GM18858 (cell line): ENCODE measurements at regions not wholly inside any gene's neighbourhood (a gene's known extent, or its start where the extent isn't known, plus 50 kb on each side); places are given as distances from the start of the nearest gene placed in this dataset.
"Not testable (repeated sequence)": the region's sequence is repeated elsewhere in the genome, so short reads cannot be mapped to it uniquely, and the experiment has no call there.

Experiments used
- ATAC-seq: cut with Tn5 transposase; IDR thresholded peaks from one replicate; pipeline ENCODE4 v1.9.1; 2021; ENCODE audit not compliant: unreplicated experiment

DNA sequence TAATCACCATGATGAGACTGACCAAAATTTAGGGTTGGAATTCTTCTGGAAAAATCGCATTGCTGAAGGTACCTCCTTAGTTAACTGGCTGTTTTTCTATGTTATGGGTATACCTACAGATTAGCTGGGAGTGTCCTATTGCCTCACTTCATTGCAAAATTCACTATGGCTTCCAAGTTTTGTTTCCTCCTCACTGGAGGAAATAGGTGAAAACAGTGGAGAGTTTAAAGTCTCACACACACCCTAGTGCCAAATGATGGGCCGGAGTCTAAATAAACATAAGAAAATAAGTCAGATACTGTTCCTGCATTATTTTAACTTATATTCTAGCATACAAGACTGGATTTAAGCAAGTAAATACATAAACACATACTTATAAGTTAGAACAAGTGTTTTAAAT, 98.2 kb downstream of the AHR start:
- ATAC-seq = no peak

DNA sequence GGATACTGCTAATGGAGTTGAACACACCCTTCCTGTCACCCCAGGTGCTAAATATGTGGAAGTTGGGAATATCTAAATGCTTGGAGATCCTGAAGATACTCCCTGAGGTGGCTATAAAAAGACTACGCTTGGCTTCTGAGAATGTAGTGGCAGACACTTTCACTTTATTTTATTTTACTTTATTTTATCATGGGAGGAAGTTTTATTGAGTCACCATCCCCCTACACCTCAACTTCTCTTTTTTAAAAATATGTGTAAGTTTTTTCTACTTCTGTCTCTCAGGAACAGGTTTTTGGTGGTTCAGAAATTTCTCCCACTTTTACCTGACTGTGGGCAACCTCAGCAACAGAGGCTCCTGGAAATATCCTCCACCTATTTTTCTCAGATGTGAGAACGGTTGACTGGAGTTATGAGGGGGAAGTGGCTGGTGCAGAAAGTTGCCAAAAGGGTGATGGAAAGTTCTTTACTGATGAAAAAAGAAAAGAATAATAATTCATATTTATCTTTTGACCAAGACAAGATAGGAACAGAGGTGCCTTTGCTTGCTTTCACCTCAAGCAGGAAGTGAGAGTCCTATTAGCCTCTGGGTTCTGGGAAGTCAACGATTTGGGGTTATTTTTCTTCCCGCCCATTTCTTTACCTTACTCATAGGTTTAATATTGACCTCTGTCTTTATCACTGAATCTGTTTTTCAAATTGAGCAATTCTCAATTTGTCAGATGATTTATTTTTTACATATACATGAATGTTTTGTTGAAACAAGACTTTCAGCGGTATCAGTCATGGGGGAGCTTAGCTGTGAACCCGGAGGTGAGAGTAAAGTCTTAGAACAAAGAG, 103.6 kb downstream of the AHR start:
- ATAC-seq = peak; percentile 55

DNA sequence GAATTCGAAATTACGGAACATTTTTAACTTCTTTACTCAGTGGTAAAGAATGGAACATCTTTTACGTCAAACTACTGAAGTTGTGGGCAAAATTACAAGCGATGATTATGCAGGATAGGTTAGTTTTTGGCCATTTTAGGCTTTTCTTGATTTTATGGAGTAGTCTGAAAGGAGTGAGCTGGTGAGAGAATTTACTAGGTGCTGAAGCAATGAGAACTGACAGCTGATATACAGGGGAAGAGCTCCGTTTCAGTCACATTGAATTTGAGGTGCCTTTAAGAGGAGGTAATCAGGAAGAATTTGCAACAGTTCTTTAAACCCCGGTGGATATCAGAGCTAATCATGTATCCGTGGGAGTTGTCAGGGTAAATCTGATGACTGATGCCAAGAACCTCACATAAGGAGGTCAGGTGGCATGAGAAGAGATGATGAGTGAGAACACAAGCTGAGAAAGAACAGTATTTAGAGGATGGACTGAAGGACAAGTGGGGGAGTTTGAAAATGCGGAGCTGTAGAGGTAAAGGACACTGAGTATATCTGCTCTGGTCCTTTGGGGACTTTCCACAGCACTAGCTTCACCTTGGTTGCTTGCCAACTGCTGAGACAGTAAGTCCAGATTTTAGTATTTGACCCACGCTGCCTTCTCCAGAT, 104.3 kb downstream of the AHR start:
- ATAC-seq = peak; percentile 81

DNA sequence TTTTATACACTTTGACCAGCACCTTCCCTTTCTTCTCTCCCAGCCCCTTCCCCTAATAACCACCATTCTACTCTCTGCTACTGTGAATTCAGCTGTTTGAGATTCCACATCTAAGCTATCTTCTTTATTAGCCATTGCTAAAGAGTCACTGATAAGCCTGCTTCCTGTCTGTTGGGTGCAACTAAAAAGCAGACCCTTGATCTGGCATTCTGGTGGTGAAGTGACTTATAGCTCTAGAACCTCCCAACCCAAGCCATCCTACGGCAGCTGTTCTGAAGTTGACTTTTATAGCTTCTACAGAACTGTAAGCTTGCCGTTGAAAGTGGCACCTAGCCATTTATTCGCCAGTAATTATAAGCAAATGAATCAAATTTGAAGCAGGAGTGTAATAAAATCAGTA, 105.6 kb downstream of the AHR start:
- ATAC-seq = no peak

DNA sequence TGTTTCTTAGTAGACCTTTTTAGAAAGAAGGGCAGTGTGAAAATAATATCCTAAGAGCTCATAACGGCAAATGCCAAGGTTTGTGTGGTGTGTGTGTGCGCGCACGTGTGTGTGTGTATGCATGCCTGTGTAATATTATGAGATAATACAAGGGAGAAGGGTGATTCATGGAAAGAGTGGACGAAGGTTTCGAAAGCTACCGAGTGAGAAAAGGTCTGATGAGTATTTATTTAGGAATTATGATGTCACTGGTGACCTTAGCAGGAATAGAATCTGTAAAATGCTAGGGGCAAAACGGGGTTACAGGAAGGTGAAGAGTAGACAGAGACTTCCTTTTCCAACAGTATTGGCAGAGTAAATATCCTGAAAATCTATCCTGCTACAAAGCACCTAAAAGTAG, 107.3 kb downstream of the AHR start:
- no peak for ATAC-seq

DNA sequence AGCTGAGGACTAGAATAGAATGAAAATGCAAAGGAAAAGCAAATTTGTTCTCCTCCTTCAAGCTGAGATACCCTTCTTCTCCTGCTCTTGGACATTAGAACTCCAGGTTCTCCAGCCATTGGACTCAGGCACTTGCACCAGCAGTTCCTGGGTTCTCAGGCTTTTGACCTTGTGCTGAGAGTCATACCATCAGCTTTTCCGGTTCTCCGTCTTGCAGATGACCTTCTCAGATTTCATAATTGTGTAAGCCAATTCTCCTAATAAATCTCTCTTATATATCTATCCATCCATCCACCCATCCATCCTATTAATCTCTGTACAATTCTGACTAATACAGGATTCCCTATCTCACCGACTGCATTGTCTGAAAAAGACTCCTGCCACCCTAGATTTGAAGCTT, 108.3 kb downstream of the AHR start:
- no peak for ATAC-seq

DNA sequence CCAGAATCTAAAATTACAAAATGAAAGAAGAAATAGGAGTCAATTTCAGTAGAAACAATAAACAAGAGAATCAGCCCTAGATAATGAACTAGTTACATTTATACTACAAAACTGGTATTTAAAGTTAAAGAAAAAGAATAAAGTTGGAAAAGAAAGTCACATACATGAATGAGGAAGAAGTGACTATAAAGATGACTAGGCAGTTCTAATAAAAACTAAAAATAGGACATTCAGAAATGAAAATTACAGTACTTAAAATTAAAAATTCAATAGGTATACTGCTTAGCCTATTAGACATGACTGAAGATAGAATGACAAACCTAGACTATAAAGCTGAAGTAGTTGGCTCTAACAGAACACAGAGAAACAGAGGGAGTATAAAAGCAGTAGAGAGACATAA, 108.8 kb downstream of the AHR start:
- ATAC-seq = no peak

DNA sequence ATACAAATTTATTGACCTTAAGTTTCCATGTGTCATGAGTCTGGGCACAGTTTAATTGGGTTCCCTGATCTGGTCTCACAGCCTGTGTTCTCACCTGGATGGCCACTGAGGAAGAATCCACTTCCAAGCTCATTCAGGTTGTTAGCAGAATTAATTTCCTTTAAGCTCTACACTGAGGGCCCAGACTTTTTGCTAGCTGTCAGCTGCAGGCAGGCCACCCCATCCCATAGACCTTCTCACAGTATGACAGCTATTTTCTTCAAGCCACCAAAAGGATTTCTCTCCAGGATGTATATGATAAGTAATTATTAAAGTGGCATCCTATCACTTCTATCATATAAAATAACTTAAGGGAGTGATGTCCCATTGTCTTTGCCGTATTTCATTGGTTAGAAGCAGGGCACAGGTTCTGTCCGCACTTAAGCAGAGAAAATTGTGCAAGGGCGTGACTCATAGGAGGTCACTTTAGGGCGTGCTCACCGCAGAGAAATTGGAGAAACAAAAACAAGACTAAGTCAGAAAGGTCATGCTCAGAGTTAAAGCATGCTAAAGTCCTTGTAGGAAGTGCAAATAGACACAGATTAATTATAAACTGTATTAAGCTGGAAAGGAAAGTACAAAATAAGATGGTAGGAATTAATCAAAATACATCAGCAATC, 109.9 kb downstream of the AHR start:
- ATAC-seq = no peak

DNA sequence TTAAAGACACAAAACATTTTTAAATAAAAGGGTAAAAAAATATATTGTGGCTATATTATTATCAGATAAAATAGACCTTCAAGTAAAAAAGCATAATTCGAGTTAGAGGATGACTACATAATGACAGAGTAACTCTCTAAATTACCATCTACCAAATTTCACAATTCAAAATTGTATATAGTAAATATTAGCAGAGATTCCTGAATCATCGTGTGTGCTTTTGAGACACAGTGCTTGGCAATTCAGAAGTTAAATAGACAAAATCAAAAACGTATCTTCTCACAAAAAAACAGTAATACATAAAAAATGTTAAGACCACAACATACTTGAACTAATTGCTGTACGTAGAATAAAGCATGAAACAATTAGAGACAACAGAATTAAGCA, 110.4 kb downstream of the AHR start:
- ATAC-seq = no peak

DNA sequence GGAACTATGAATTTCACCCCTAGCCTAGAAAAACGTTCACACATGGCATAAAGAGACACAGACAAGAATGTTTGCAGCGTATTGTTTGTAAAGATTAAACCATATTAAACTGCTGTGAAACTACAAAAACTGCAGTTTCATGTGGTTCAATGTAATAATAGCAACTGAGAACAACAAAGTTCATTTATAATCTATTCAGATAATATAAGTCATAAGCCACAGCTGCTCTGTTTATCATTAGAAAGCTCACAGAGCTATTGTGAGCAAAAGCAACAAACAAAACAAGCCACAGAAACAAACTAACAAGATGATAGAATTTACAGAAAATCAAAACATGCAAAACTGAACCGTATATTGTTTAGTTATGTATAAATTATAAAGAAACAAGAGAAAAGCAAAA, 113.5 kb downstream of the AHR start:
- peak; percentile 55 for ATAC-seq

DNA sequence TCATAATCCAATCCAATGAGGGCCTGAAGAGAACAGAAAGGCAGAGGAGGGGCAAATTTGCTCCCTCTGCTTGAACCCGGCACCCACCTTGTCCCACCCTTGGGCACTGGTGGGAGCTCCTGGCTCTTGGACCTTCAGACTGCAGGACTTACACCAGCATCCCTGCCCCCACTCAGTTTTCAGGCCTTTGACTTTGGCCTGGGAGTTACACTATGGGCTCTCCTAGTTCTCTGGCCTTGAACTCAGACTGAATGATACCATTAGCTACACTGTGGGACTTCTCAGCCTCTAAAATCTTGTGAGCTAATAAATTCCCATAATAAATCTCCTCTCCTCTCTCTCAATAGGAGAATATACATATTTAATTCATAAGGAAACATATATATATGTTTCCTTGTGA, 114.4 kb downstream of the AHR start:
- no peak for ATAC-seq

DNA sequence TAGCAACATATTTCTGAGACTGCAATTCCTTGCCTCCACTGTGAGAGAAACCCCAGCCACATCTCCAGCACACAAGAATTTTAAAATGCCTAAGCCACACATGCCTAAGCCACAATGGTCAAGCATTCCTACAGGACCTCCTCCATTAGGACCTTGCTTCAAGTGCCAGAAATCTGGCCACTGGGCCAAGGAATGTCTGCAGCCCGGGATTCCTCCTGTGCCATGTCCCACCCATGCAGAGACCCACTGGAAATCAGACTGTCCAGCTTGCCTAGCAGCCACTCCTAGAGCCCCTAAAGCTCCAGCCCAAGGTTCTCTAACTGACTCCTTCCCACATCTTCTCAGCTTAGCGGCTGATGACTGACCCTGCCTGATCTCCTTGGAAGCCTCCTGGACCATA, 117.5 kb downstream of the AHR start:
- no peak for ATAC-seq

DNA sequence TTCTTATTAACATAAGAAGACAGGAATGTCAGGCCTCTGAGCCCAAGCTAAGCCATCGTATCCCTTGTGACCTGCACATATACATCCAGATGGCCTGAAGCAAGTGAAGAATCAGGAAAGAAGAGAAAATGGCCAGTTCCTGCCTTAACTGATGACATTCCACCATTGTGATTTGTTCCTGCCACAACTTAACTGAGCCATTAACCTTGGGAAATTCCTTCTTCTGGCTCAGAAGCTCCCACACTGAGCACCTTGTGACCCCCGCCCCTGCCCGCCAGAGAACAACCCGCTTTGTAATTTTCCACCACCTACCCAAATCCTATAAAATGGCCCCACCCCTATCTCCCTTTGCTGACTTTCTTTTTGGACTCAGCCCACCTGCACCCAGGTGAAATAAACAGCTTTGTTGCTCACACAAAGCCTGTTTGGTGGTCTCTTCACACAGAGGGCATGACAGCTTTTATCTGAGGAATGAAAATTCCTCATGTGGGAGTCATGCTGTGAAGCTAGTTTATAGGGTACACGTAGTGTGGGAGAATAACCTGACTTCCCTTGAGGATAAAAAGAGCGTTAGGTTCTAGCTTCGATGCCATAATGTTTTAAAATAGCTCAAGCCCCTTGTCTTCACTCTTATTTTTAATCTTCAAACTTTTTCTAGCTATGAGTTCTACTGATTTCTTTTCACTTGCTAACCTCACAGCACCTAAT, 122.0 kb downstream of the AHR start:
- not testable (repeated sequence) for ATAC-seq

DNA sequence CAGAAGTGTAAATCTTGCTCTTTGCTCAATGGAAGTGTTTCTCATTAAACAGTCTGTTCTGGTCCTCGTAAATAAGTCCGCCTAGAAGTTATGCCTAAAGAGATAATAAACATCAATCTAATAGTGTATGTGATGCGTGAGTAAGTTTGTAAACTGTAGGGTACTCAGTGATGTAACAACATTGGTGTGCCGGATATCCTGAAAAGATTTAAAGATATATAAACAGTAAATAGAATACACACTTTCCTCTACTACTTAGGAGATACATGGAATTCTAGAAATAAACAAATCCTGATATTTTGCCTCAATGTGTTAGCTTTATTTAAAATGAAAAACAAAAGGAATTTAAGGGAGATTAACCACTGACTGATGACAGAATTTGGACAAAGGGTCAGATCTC, 123.5 kb downstream of the AHR start:
- ATAC-seq = no peak

DNA sequence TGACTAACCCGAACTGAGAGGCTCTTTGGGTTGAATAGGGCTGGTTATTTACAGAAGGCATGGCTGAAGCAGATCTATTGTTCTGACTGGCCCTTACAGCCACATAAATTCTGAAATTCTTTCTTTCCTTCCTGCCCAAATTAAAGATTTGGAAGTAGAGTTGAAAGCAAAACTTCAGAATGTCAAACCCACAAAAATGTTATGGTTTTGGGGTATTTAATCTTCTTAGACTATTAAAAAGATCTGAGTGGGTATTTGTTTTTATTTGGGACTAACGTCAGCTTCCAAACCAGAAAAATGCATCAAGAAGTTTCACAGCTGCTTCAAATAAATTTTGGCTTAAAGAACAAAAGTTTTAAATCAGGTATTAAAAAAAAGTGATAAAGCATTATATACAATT, 124.5 kb downstream of the AHR start:
- no peak for ATAC-seq

DNA sequence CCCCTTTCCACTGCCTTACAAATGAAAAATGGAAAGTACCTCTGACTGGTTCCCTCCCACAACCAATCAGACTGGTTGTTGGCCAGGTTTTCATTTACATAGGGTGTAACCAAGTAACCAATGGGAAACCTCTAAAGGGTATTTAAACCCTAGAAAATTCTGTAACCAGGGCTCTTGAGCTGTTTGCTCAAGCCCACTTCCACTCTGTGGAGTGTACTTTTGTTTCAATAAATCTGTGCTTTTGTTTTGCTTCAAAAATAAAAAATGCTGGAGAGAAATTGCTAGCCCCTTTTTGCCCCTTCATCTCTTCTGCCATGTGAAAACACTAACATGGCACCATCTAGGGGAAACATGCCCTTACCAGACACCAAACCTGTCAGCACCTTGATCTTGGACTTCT, 129.5 kb downstream of the AHR start:
- no peak for ATAC-seq

DNA sequence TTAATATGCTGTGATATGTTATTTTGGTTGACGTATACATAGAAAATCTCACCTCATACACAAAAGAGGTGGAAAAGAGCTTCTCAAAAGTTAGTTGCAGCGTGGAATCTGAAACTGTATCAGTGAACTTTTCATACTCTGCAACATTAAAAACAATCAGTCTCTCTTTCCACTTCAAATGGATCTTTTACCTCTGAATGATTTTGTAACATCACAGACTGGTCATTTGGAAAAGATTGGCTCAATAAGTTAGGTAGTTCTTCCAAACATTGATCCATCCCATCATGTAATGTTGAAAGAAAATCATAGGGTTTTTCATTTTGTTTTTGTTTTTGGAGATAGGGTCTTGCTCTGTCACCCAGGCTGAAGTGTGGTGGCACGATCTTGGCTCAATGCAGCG, 131.1 kb downstream of the AHR start:
- ATAC-seq = no peak

DNA sequence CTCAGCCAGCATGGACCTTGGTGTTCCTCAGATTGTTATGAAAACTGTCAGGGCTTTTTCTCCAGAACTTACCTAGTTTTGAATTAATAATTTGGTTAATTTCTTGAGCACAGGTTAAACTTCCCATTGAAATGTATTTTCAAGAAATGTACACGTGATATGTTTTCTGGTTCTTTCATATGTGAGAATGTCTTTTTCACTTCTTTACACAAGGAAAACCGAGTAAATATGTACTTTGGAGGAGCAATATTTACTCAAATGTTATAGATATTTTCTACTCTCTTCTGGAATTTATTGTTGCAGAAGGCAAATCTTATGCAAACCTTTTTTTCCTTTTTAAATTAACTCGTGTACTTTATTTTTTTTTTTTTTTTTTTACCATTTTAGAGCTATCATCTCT, 134.3 kb downstream of the AHR start:
- no peak for ATAC-seq

DNA sequence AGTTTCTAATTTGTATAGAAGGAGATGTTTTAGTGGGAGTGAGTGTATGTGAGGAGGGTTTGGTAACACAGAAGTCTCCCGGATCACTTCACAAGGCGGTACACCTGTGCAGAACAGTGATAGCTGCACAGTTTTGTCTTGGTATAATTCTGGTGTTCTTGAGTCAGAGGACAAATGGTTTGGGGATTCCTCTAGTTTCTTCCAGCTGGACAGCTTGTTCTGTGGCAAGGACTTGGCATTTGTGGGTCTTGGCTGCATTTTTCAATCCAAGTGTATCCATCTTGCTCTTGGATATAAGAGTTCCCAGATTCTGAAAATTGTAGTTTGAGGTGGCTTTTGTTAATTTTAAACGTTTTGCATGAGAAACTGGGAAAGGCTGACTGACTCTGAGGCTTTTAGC, 135.7 kb downstream of the AHR start:
- no peak for ATAC-seq

DNA sequence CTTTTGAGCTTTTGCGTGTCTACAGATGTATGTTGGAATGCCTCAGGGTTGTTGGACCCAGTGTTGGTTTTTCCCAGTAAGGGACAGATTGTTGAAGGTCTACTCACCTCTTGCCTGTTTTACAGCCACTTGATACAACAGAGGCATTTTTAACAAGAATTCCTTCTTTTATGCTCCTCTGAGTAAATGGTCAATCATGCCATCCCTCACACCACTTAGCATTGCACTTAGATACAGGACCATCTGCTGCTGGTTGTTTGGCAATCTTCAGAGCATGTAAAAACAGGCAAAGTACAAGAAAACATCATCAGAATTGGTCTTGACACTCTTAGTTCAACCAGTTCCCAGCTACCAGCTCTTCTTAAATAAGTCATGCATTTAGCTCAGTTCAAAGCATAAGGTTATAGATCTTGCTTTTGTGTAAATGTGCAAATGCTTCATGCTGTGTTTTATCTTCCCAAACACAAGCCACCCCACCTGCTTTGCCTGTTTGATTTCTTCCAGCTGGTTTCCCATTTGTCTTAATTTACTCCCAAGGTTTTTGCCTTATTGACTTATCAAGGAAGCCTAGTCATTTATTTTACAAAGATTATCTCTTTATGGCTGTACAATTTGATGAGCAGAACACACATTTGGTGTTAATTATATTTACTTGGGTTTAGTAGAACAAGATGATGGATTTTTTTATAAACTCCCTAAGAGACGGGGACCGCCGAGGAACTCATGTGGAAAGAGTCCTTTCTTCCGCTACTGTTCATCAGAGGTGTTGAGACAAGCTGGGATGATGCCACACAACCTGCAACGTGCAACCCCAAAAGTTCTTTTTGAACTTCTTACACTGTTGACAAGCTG, 136.6 kb downstream of the AHR start:
- no peak for ATAC-seq

DNA sequence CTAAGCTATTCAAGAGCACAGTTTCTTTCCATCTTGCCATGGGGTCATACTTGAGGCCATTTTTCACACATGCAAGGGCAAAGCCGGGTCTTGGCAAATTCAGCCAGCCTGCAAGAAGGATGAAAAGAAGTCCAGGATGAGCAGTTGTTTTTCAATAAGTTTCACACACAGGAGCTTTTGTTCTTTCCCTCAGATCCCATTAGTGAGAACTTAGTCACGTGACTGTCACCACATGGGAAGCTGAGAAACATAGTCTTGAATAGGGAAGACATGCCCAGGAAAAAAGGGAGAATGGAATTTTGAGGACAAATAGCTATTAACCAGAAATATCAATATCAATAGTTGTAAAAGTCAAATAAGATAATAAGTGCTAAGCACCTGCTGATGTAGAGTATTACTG, 137.7 kb downstream of the AHR start:
- no peak for ATAC-seq
